ENCODE measurements at regions not wholly inside any gene's neighbourhood (a gene's known extent, or its start where the extent isn't known, plus 50 kb on each side); places are given as distances from the start of the nearest gene placed in this dataset.

GRCh38 chr18:30860741-30861140, 181.8 kb downstream of the DSC3 start:
- TF ChIP-seq CTCF (IDR thresholded peaks at IDR 0.05) (no peak), POLR2A (IDR thresholded peaks at IDR 0.05) (no peak)

Data from heart left ventricle (tissue), 13 donors.